WTC11 (cell line): ENCODE measurements at regions not wholly inside any gene's neighbourhood (a gene's known extent, or its start where the extent isn't known, plus 50 kb on each side); places are given as distances from the start of the nearest gene placed in this dataset.

Source experiments
- ATAC-seq: fragments of 200-7000 bp; cut with Tn5 transposase; 2 replicates; pipeline ENCODE4 v1.10.0; 2021; ENCODE audit warnings: mild to moderate bottlenecking, moderate library complexity
- CTCF ChIA-PET: fragments of 300-600 bp; sonication (Branson Sonifier 250); formaldehyde crosslinking; loops from one replicate; lab custom pipeline; 2021; ENCODE audit warnings: antibody characterized with exemption; lab: Charles Lee
- POLR2A ChIA-PET: fragments of 350-600 bp; sonication (Branson Sonifier 250); formaldehyde crosslinking; loops from one replicate; lab custom pipeline; 2021; ENCODE audit warnings: antibody characterized with exemption; lab: Charles Lee
- DNase-seq: peaks from one replicate; pipeline ENCODE4 v3.0.0; 2021; ENCODE audit warnings: low spot score
- H3K27ac Mint-ChIP-seq: 2 replicates; pipeline ENCODE4 v1.8.0; 2021; ENCODE audit warnings: mixed read lengths
- H3K27me3 Mint-ChIP-seq: 2 replicates; pipeline ENCODE4 v1.8.0; 2021; ENCODE audit warnings: low read depth, mild to moderate bottlenecking, moderate library complexity, mixed read lengths
- H3K36me3 Mint-ChIP-seq: 2 replicates; pipeline ENCODE4 v1.8.0; 2021; ENCODE audit warnings: mixed read lengths
- H3K4me1 Mint-ChIP-seq: 2 replicates; pipeline ENCODE4 v1.8.0; 2022; ENCODE audit warnings: mixed read lengths
- H3K4me3 Mint-ChIP-seq: 2 replicates; pipeline ENCODE4 v1.8.0; 2021; ENCODE audit warnings: mild to moderate bottlenecking, moderate library complexity, mixed read lengths
- H3K9me3 Mint-ChIP-seq: 2 replicates; pipeline ENCODE4 v1.8.0; 2021; ENCODE audit warnings: mixed read lengths
- AR ChIP-seq: fragments of 250-450 bp; sonication (Bioruptor Pico); IDR thresholded peaks from 2 replicates; pipeline ENCODE4 v1.9.0; 2021; ENCODE audit warnings: mild to moderate bottlenecking
- ATF3 ChIP-seq: sonication (generic); formaldehyde crosslinking; conservative IDR thresholded peaks from 2 replicates; pipeline ENCODE4 v1.8.1; 2022; ENCODE audit warnings: mild to moderate bottlenecking, missing genetic modification reagents
- CBFB ChIP-seq: sonication (generic); formaldehyde crosslinking; IDR thresholded peaks from 2 replicates; pipeline ENCODE4 v1.8.1; 2022; ENCODE audit warnings: mild to moderate bottlenecking, low read depth, missing genetic modification reagents
- EMX1 ChIP-seq: fragments of 250-450 bp; sonication (Bioruptor Pico); IDR thresholded peaks from 2 replicates; pipeline ENCODE4 v1.8.0; 2021; ENCODE audit warnings: mild to moderate bottlenecking
- ERG ChIP-seq: fragments of 250-450 bp; sonication (Bioruptor Pico); IDR thresholded peaks from 2 replicates; pipeline ENCODE4 v1.8.0; 2021; ENCODE audit warnings: mild to moderate bottlenecking
- ESRRA ChIP-seq: sonication (generic); formaldehyde crosslinking; IDR thresholded peaks from 2 replicates; pipeline ENCODE4 v1.8.1; 2022; ENCODE audit warnings: mild to moderate bottlenecking, missing genetic modification reagents, borderline replicate concordance
- ETV6 ChIP-seq: sonication (generic); formaldehyde crosslinking; IDR thresholded peaks from 2 replicates; pipeline ENCODE4 v1.8.1; 2022; ENCODE audit warnings: mild to moderate bottlenecking, missing genetic modification reagents
- FOXK1 ChIP-seq: sonication (generic); formaldehyde crosslinking; IDR thresholded peaks from 2 replicates; pipeline ENCODE4 v1.8.0; 2022; ENCODE audit warnings: mild to moderate bottlenecking, moderate library complexity, missing genetic modification reagents
- JUN ChIP-seq: sonication (generic); formaldehyde crosslinking; IDR thresholded peaks from 2 replicates; pipeline ENCODE4 v1.8.0; 2023; ENCODE audit warnings: mild to moderate bottlenecking, missing genetic modification reagents
- KAT7 ChIP-seq: sonication (generic); formaldehyde crosslinking; IDR thresholded peaks from 2 replicates; pipeline ENCODE4 v1.8.1; 2023; ENCODE audit warnings: missing genetic modification reagents, mild to moderate bottlenecking, borderline replicate concordance
- MXD4 ChIP-seq: fragments of 250-450 bp; sonication (Bioruptor Pico); IDR thresholded peaks from 2 replicates; pipeline ENCODE4 v1.8.0; 2021; ENCODE audit warnings: mild to moderate bottlenecking, moderate library complexity, borderline replicate concordance
- NFYB ChIP-seq: sonication (generic); formaldehyde crosslinking; conservative IDR thresholded peaks from 2 replicates; pipeline ENCODE4 v1.8.0; 2022; ENCODE audit warnings: low read depth, missing genetic modification reagents
- NR3C1 ChIP-seq: sonication (generic); formaldehyde crosslinking; conservative IDR thresholded peaks from 2 replicates; pipeline ENCODE4 v1.8.1; 2023; ENCODE audit warnings: low read depth, mild to moderate bottlenecking, missing genetic modification reagents
- PRRX2 ChIP-seq: fragments of 250-450 bp; sonication (Bioruptor Pico); IDR thresholded peaks from 2 replicates; pipeline ENCODE4 v1.8.0; 2021; ENCODE audit warnings: mild to moderate bottlenecking
- RELA ChIP-seq: sonication (generic); formaldehyde crosslinking; IDR thresholded peaks from 2 replicates; pipeline ENCODE4 v1.8.1; 2022; ENCODE audit warnings: missing genetic modification reagents, mild to moderate bottlenecking, borderline replicate concordance
- TEAD1 ChIP-seq: sonication (generic); formaldehyde crosslinking; IDR thresholded peaks from 2 replicates; pipeline ENCODE4 v1.8.0; 2022; ENCODE audit warnings: mild to moderate bottlenecking, missing genetic modification reagents
- TEAD4 ChIP-seq: sonication (generic); formaldehyde crosslinking; IDR thresholded peaks from 2 replicates; pipeline ENCODE4 v1.8.0; 2022; ENCODE audit warnings: mild to moderate bottlenecking, missing genetic modification reagents
- USF2 ChIP-seq: sonication (generic); formaldehyde crosslinking; IDR thresholded peaks from 2 replicates; pipeline ENCODE4 v1.8.1; 2023; ENCODE audit warnings: mild to moderate bottlenecking, missing genetic modification reagents, moderate library complexity
- ZMAT4 ChIP-seq: fragments of 250-450 bp; sonication (Bioruptor Pico); IDR thresholded peaks from 2 replicates; pipeline ENCODE4 v1.9.0; 2021; ENCODE audit warnings: mild to moderate bottlenecking
- ZNF121 ChIP-seq: sonication (generic); formaldehyde crosslinking; IDR thresholded peaks from 2 replicates; pipeline ENCODE4 v1.8.0; 2023; ENCODE audit warnings: missing genetic modification reagents
- ZNF317 ChIP-seq: sonication (generic); formaldehyde crosslinking; IDR thresholded peaks from 2 replicates; pipeline ENCODE4 v1.8.1; 2023; ENCODE audit warnings: low read depth, mild to moderate bottlenecking, moderate library complexity, missing genetic modification reagents, borderline replicate concordance
- ZNF423 ChIP-seq: fragments of 250-450 bp; sonication (Bioruptor Pico); IDR thresholded peaks from 2 replicates; pipeline ENCODE4 v2.1.2; 2022; ENCODE audit warnings: mild to moderate bottlenecking, moderate library complexity
- ZNF512 ChIP-seq: sonication (generic); formaldehyde crosslinking; IDR thresholded peaks from 2 replicates; pipeline ENCODE4 v1.8.1; 2022; ENCODE audit warnings: missing genetic modification reagents, borderline replicate concordance
- ZNF671 ChIP-seq: fragments of 250-450 bp; sonication (Bioruptor Pico); IDR thresholded peaks from 2 replicates; pipeline ENCODE4 v1.8.0; 2021; ENCODE audit warnings: mild to moderate bottlenecking

- ChIA-PET POLR2A (no interaction called here), CTCF (no interaction called here)
- H3K36me3 Mint-ChIP-seq = no peaks in the 10 kb centered on the region
- DNase-seq (no peak), ATAC-seq (no peak)
- peaks cover 18% of the 10 kb centered on the region for H3K4me1 Mint-ChIP-seq
- no peak overlapping the region for H3K4me3 Mint-ChIP-seq
- no peak for TF ChIP-seq ZNF512
- no peak for TF ChIP-seq PRRX2 (CRISPR knock-in tag)
- TF ChIP-seq ZMAT4 (CRISPR knock-in tag) = no peak
- TF ChIP-seq NR3C1 (CRISPR knock-in tag) = no peak
- TF ChIP-seq, all 79 proteins: peak for 0
- Mint-ChIP-seq H3K9me3 (no peaks in the 10 kb centered on the region; the same call in 1 of the 2 replicates), H3K27me3 (peaks cover 13% of the 10 kb centered on the region; the same call in 1 of the 2 replicates), H3K27ac (peak overlapping the region; percentile 80; the same call in 1 of the 2 replicates)
These were observed 99.3 kb upstream of the GRIA3 start for GRCh38 chrX:123084797-123085196.

GRCh38 chrX:123085311-123085940, 98.7 kb upstream of the GRIA3 start:
- Mint-ChIP-seq H3K27ac (peak overlapping the region; percentile 80; the same call in 1 of the 2 replicates), H3K27me3 (peaks cover 13% of the 10 kb centered on the region; the same call in 1 of the 2 replicates), H3K36me3 (no peaks in the 10 kb centered on the region), H3K9me3 (no peaks in the 10 kb centered on the region; the same call in 1 of the 2 replicates), H3K4me3 (no peak overlapping the region), H3K4me1 (peaks cover 18% of the 10 kb centered on the region)
- DNase-seq (no peak), ATAC-seq (peak; percentile 96)
- CTCF ChIA-PET = no interaction called here
- POLR2A ChIA-PET = no interaction called here
- TF ChIP-seq MXD4 (CRISPR knock-in tag) (no peak), ERG (CRISPR knock-in tag) (no peak), TEAD4 (peak; percentile 34; the same call in 1 of the 2 replicates), TEAD1 (CRISPR knock-in tag) (peak; percentile 62; the same call in 1 of the 2 replicates), ZNF423 (CRISPR knock-in tag) (no peak), NR3C1 (CRISPR knock-in tag) (no peak)

- Mint-ChIP-seq H3K27ac (no peak overlapping the region), H3K36me3 (no peaks in the 10 kb centered on the region), H3K9me3 (no peaks in the 10 kb centered on the region; the same call in 1 of the 2 replicates), H3K4me1 (peaks cover 18% of the 10 kb centered on the region), H3K27me3 (peaks cover 20% of the 10 kb centered on the region; the same call in 1 of the 2 replicates), H3K4me3 (no peak overlapping the region)
- DNase-seq (no peak), ATAC-seq (no peak)
- ChIA-PET CTCF (no interaction called here), POLR2A (no interaction called here)
- TF ChIP-seq ERG (CRISPR knock-in tag) = no peak
- TF ChIP-seq ZNF121 = no peak
- no peak for TF ChIP-seq EMX1
- TF ChIP-seq NFYB (CRISPR knock-in tag) = no peak
- no peak for TF ChIP-seq ESRRA
- no peak for TF ChIP-seq JUN (CRISPR knock-in tag)
- TF ChIP-seq RELA = no peak
- no peak for TF ChIP-seq ATF3 (CRISPR knock-in tag)
- TF ChIP-seq USF2 (CRISPR knock-in tag) = no peak
- TF ChIP-seq MXD4 (CRISPR knock-in tag) = no peak
- TF ChIP-seq ZNF317 (CRISPR knock-in tag) = no peak
- TF ChIP-seq CBFB (CRISPR knock-in tag) = no peak
- no peak for TF ChIP-seq AR (CRISPR knock-in tag)
- TF ChIP-seq ETV6 = no peak
- no peak for TF ChIP-seq KAT7 (CRISPR knock-in tag)
- no peak for TF ChIP-seq FOXK1 (CRISPR knock-in tag)
- no peak for TF ChIP-seq ZNF671 (CRISPR knock-in tag)
- TF ChIP-seq, all 79 proteins: peak for 0
These were observed 97.3 kb upstream of the GRIA3 start for GRCh38 chrX:123086768-123087167.
